PFSK-1 (cell line): ENCODE measurements at regions not wholly inside any gene's neighbourhood (a gene's known extent, or its start where the extent isn't known, plus 50 kb on each side); places are given as distances from the start of the nearest gene placed in this dataset.

Source experiments
- FOXP2 ChIP-seq: optimal IDR thresholded peaks from 2 replicates; pipeline ENCODE3; 2011; ENCODE audit warnings: borderline replicate concordance, control low read depth, inconsistent platforms; ENCODE audit not compliant: insufficient read depth; ENCODE audit errors: extremely low read length, extremely low read depth
- POLR2AphosphoS5 ChIP-seq: IDR thresholded peaks from 2 replicates; pipeline ENCODE4 v1.6.1; 2012; ENCODE audit warnings: low read depth, mild to moderate bottlenecking, control low read depth, low read length, moderate library complexity
- TAF1 ChIP-seq: IDR thresholded peaks from 2 replicates; pipeline ENCODE4 v1.6.1; 2012; ENCODE audit warnings: low read length, control low read depth, borderline replicate concordance; ENCODE audit not compliant: insufficient read depth
- TF ChIP-seq, protein P1 (sequence below), 2 experiments: IDR thresholded peaks; 2 replicates each; pipeline versions ENCODE4 v1.6.1 to v1.8.0; 2011 to 2012; ENCODE audit warnings: low read depth in 2 of 2, low read length in 2 of 2, control low read depth in 1 of 2, inconsistent platforms in 1 of 2, mild to moderate bottlenecking in 1 of 2, moderate library complexity in 1 of 2; ENCODE audit not compliant: insufficient read depth in 1 of 2

DNA sequence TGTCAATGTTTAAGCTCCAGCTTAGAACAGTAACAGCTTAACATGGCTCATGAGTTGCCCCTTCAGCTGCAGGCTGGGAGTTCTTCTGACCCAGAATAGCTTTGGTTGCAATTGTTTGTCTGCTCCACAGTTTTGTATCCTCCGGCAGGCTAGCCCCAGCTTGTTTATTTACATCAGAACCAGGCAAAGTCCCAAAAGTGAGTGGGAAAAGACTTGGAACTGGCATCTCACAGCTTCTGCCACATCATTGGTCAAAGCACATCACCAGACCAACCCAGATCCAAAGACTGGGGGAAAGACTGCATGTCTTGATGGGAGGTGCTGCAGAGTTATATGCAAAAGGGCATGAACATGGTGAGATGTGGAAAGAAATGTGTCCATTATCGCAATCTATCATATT, 231.2 kb upstream of the CPEB2 start:
- TF ChIP-seq TAF1 (no peak), POLR2AphosphoS5 (no peak), FOXP2 (no peak)
- TF ChIP-seq, protein P1, sequence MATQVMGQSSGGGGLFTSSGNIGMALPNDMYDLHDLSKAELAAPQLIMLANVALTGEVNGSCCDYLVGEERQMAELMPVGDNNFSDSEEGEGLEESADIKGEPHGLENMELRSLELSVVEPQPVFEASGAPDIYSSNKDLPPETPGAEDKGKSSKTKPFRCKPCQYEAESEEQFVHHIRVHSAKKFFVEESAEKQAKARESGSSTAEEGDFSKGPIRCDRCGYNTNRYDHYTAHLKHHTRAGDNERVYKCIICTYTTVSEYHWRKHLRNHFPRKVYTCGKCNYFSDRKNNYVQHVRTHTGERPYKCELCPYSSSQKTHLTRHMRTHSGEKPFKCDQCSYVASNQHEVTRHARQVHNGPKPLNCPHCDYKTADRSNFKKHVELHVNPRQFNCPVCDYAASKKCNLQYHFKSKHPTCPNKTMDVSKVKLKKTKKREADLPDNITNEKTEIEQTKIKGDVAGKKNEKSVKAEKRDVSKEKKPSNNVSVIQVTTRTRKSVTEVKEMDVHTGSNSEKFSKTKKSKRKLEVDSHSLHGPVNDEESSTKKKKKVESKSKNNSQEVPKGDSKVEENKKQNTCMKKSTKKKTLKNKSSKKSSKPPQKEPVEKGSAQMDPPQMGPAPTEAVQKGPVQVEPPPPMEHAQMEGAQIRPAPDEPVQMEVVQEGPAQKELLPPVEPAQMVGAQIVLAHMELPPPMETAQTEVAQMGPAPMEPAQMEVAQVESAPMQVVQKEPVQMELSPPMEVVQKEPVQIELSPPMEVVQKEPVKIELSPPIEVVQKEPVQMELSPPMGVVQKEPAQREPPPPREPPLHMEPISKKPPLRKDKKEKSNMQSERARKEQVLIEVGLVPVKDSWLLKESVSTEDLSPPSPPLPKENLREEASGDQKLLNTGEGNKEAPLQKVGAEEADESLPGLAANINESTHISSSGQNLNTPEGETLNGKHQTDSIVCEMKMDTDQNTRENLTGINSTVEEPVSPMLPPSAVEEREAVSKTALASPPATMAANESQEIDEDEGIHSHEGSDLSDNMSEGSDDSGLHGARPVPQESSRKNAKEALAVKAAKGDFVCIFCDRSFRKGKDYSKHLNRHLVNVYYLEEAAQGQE (IDR thresholded peaks at IDR 0.05; ENCODE audit: insufficient read depth in 1 of 2, low read depth in 2 of 2, low read length in 2 of 2) = no peak
